ENCODE measurements at regions not wholly inside any gene's neighbourhood (a gene's known extent, or its start where the extent isn't known, plus 50 kb on each side); places are given as distances from the start of the nearest gene placed in this dataset.

- intact Hi-C loops (cut with DNase I): no loop called here
- no peaks in the 10 kb centered on the region for H3K27me3 ChIP-seq
- WGBS, 4 donors: 67 to 80% (median 74%) methylated on average over 8 of the region's 8 CpGs
- peak in 6 of 7 donors; percentile 18 to 72 (median 44) for DNase-seq
- no peaks in the 10 kb centered on the region for H3K36me3 ChIP-seq (replicated peaks in 1 of 2)
- H3K9me3 ChIP-seq (replicated peaks in 1 of 3): no peaks in the 10 kb centered on the region
- H3K4me3 ChIP-seq: no peak overlapping the region
- TF ChIP-seq POLR2A (IDR thresholded peaks at IDR 0.05): no peak
- TF ChIP-seq CTCF (IDR thresholded peaks at IDR 0.05): no peak
- peaks cover 0 to 7% of the 10 kb centered on the region in 2 donors for H3K4me1 ChIP-seq (replicated peaks in 1 of 2)
- H3K27ac ChIP-seq: peak overlapping the region in 3 of 5 donors; percentile 57 to 78 (median 63)
These were observed 178.7 kb upstream of the RBPJ start for GRCh38 chr4:26141911-26142638.

GRCh38 chr4:26144526-26145155, 176.2 kb upstream of the RBPJ start:
- H3K4me1 ChIP-seq (replicated peaks in 1 of 2): peaks cover 0 to 7% of the 10 kb centered on the region in 2 donors
- WGBS, 4 donors: 60 to 63% (median 62%) methylated on average over 2 of the region's 2 CpGs
- H3K9me3 ChIP-seq (replicated peaks in 1 of 3): no peaks in the 10 kb centered on the region
- no peaks in the 10 kb centered on the region for H3K27me3 ChIP-seq
- TF ChIP-seq CTCF (IDR thresholded peaks at IDR 0.05): no peak
- TF ChIP-seq POLR2A (IDR thresholded peaks at IDR 0.05): no peak
- intact Hi-C loops (cut with DNase I): no loop called here
- H3K4me3 ChIP-seq: no peak overlapping the region
- DNase-seq: no peak
- H3K27ac ChIP-seq: peak overlapping the region in 2 of 5 donors; percentile 47 to 55
- H3K36me3 ChIP-seq (replicated peaks in 1 of 2): no peaks in the 10 kb centered on the region

GRCh38 chr4:26145212-26145611, 175.6 kb upstream of the RBPJ start:
- peak overlapping the region in 4 of 5 donors; percentile 10 to 47 (median 40) for H3K27ac ChIP-seq
- no peaks in the 10 kb centered on the region for H3K27me3 ChIP-seq
- H3K9me3 ChIP-seq (replicated peaks in 1 of 3): no peaks in the 10 kb centered on the region
- TF ChIP-seq CTCF (IDR thresholded peaks at IDR 0.05) (no peak), POLR2A (IDR thresholded peaks at IDR 0.05) (no peak)
- intact Hi-C loops (cut with DNase I): no loop called here
- peaks cover 0 to 7% of the 10 kb centered on the region in 2 donors for H3K4me1 ChIP-seq (replicated peaks in 1 of 2)
- 55 to 67% (median 61%) methylated on average over 3 of the region's 3 CpGs for WGBS, 4 donors
- H3K4me3 ChIP-seq: no peak overlapping the region
- H3K36me3 ChIP-seq (replicated peaks in 1 of 2): no peaks in the 10 kb centered on the region
- no peak for DNase-seq

- intact Hi-C loops (cut with DNase I): no loop called here
- TF ChIP-seq POLR2A (IDR thresholded peaks at IDR 0.05) (no peak), CTCF (IDR thresholded peaks at IDR 0.05) (no peak)
- H3K36me3 ChIP-seq (replicated peaks in 1 of 2): no peaks in the 10 kb centered on the region
These were observed 171.9 kb upstream of the RBPJ start for GRCh38 chr4:26148927-26149326.

More at GRCh38 chr4:26148927-26149326, 171.9 kb upstream of the RBPJ start:
- H3K4me3 ChIP-seq: no peak overlapping the region
- no peaks in the 10 kb centered on the region for H3K9me3 ChIP-seq (replicated peaks in 1 of 3)
- H3K27me3 ChIP-seq: no peaks in the 10 kb centered on the region
- H3K27ac ChIP-seq: peak overlapping the region in 1 of 5 donors; percentile 49
- no peak for DNase-seq
- peaks cover 0 to 6% of the 10 kb centered on the region in 2 donors for H3K4me1 ChIP-seq (replicated peaks in 1 of 2)
